ENCODE measurements at regions not wholly inside any gene's neighbourhood (a gene's known extent, or its start where the extent isn't known, plus 50 kb on each side); places are given as distances from the start of the nearest gene placed in this dataset.

DNA sequence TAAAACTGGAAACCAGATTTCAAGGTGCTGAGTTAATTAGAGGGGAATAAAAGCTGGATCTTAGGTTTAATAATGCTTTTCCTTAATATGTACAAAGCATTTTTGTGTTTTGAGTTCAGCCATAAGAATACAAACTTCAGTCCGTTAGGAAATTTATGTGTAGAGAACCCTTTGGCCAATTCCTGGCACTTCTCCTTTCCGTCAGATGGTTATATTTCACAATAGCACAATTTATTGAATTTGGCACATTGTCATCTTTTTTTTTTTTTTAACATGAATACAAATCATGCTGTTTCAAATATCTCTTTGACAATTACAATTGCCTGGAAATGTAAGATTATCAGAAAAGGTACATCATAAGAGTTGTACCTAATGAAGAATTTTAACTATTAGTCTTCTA, 56.2 kb upstream of the DDHD1 start:
- Histone ChIP-seq H3K36me3 (ENCODE audit: control insufficient read depth, insufficient read depth, low read length) (no peaks in the 10 kb centered on the region), H3K4me1 (ENCODE audit: control insufficient read depth, insufficient read depth, low read length) (no peaks in the 10 kb centered on the region), H3K9me3 (replicated peaks; ENCODE audit: control insufficient read depth, low read depth, low read length) (no peaks in the 10 kb centered on the region), H3K4me3 (ENCODE audit: low read length) (no peak overlapping the region), H3K27ac (ENCODE audit: low read length) (no peak overlapping the region), H3K27me3 (ENCODE audit: control insufficient read depth, insufficient read depth, low read length) (no peaks in the 10 kb centered on the region)
- WGBS (ENCODE audit: insufficient coverage) = no CpG with 5 or more reads among the region's 2 CpGs
- DNase-seq = no peak
